Endothelial cell of umbilical vein (primary cell): ENCODE measurements at regions not wholly inside any gene's neighbourhood (a gene's known extent, or its start where the extent isn't known, plus 50 kb on each side); places are given as distances from the start of the nearest gene placed in this dataset.

Source experiments
- BruUV-seq: library from RNA; stranded (reverse); fragments of 400-500 nt; replicated peaks from 2 replicates; lab custom pipeline; 2021; lab: Mats Ljungman, UMichigan
- CTCF ChIA-PET: fragments of 300-600, 350-600 bp; sonication (Branson Sonifier 250); formaldehyde crosslinking; loops from one replicate; lab custom pipeline; 2021; ENCODE audit warnings: antibody characterized with exemption, inconsistent platforms; lab: Charles Lee
- POLR2A ChIA-PET: fragments of 300-600, 350-600 bp; sonication (Branson Sonifier 250); formaldehyde crosslinking; loops from one replicate; lab custom pipeline; 2021; ENCODE audit warnings: antibody characterized with exemption, inconsistent platforms; lab: Charles Lee
- DNase-seq: peaks from one replicate; pipeline ENCODE4 v3.0.0-alpha.2; 2011; ENCODE audit warnings: low read depth, low spot score
- FAIRE-seq: peaks from 2 replicates; lab custom pipeline; 2011; peaks lifted over from hg19 to GRCh38; lab: Jason Lieb, UNC
- H2AFZ ChIP-seq: 2 replicates; pipeline ENCODE4 v1.6.0; 2012; ENCODE audit warnings: low read depth, low read length, control low read depth, inconsistent platforms
- H3K27ac ChIP-seq: 2 replicates; pipeline ENCODE4 v1.5.1; 2011; ENCODE audit warnings: low read depth, mild to moderate bottlenecking, control low read depth, low read length, moderate library complexity; ENCODE audit not compliant: insufficient read depth
- H3K27me3 ChIP-seq, 2 experiments: 2 replicates each; pipeline versions ENCODE4 v1.6.0 to v1.6.1; 2011; ENCODE audit warnings: low read length in 2 of 2, mixed read lengths in 1 of 2; ENCODE audit not compliant: control insufficient read depth in 2 of 2, insufficient read depth in 2 of 2
- H3K36me3 ChIP-seq, 2 experiments: 2 replicates in 1 of 2; 3 replicates in 1 of 2; pipeline ENCODE4 v1.5.1; 2011; ENCODE audit warnings: low read length in 2 of 2, mild to moderate bottlenecking in 1 of 2, moderate library complexity in 1 of 2; ENCODE audit not compliant: control insufficient read depth in 2 of 2, insufficient read depth in 2 of 2; ENCODE audit errors: extremely low read depth in 1 of 2
- H3K4me1 ChIP-seq: 3 replicates; pipeline ENCODE4 v1.5.1; 2011; ENCODE audit warnings: mild to moderate bottlenecking, low read length; ENCODE audit not compliant: control insufficient read depth, insufficient read depth; ENCODE audit errors: extremely low read depth
- H3K4me2 ChIP-seq: 2 replicates; pipeline ENCODE4 v1.6.1; 2011; ENCODE audit warnings: low read length, control low read depth, mixed read lengths; ENCODE audit not compliant: insufficient read depth
- H3K4me3 ChIP-seq, 3 experiments: fragments of 200-600 bp in 1 of 3; sonication (generic), shearing (Covaris generic) in 1 of 3; replicated peaks in 1 of 3; 2 replicates each; pipeline ENCODE4 v1.5.1; 2011 to 2016; ENCODE audit warnings: control low read depth in 3 of 3, low read length in 3 of 3, mild to moderate bottlenecking in 2 of 3, inconsistent platforms in 1 of 3, low read depth in 1 of 3, moderate library complexity in 1 of 3; ENCODE audit not compliant: insufficient read depth in 1 of 3
- H3K79me2 ChIP-seq: 2 replicates; pipeline ENCODE4 v1.6.0; 2012; ENCODE audit warnings: low read length, inconsistent platforms; ENCODE audit not compliant: control insufficient read depth, insufficient read depth
- H3K9ac ChIP-seq: replicated peaks from 2 replicates; pipeline ENCODE3; 2011; ENCODE audit warnings: low read length, control low read depth; ENCODE audit not compliant: insufficient read depth; ENCODE audit errors: extremely low read depth
- H3K9me1 ChIP-seq: replicated peaks from 3 replicates; pipeline ENCODE4 v1.6.0; 2011; ENCODE audit warnings: mild to moderate bottlenecking, low read length; ENCODE audit not compliant: control insufficient read depth, insufficient read depth; ENCODE audit errors: extremely low read depth
- H3K9me3 ChIP-seq: replicated peaks from 2 replicates; pipeline ENCODE4 v1.5.1; 2012; ENCODE audit warnings: low read length, inconsistent platforms; ENCODE audit not compliant: control insufficient read depth, insufficient read depth
- H4K20me1 ChIP-seq: replicated peaks from 2 replicates; pipeline ENCODE3; 2011; ENCODE audit warnings: mild to moderate bottlenecking, low read length; ENCODE audit not compliant: control insufficient read depth, insufficient read depth; ENCODE audit errors: extremely low read depth
- CTCF ChIP-seq, 2 donors: IDR thresholded peaks; 1 replicate in 1 of 2; 2 replicates in 1 of 2; pipeline ENCODE4 v1.5.1; 2011; ENCODE audit warnings: low read length in 2 of 2, mild to moderate bottlenecking in 2 of 2, moderate library complexity in 2 of 2, control low read depth in 1 of 2, inconsistent platforms in 1 of 2, low read depth in 1 of 2; ENCODE audit not compliant: insufficient read depth in 1 of 2; ENCODE audit errors: extremely low read depth in 1 of 2
- EZH2 ChIP-seq: IDR thresholded peaks from 2 replicates; pipeline ENCODE4 v1.6.1; 2012; ENCODE audit warnings: borderline replicate concordance, low read depth, mild to moderate bottlenecking, moderate library complexity, low read length, inconsistent platforms; ENCODE audit not compliant: severe bottlenecking
- FOS ChIP-seq: IDR thresholded peaks from 2 replicates; pipeline ENCODE4 v1.6.1; 2011; ENCODE audit warnings: mild to moderate bottlenecking, low read length, moderate library complexity, borderline replicate concordance; ENCODE audit not compliant: insufficient read depth
- GATA2 ChIP-seq: IDR thresholded peaks from 2 replicates; pipeline ENCODE4 v1.7.0; 2011; ENCODE audit warnings: low read depth, mild to moderate bottlenecking, moderate library complexity, mixed read lengths, low read length; ENCODE audit not compliant: insufficient read length, insufficient read depth
- JUN ChIP-seq: IDR thresholded peaks from 2 replicates; pipeline ENCODE4 v1.6.1; 2011; ENCODE audit warnings: borderline replicate concordance, low read depth; ENCODE audit not compliant: insufficient read length, insufficient read depth
- MAX ChIP-seq: IDR thresholded peaks from 2 replicates; pipeline ENCODE4 v1.6.1; 2011; ENCODE audit not compliant: insufficient read depth, insufficient read length
- MYC ChIP-seq: IDR thresholded peaks from one replicate; pipeline ENCODE4 v1.6.1; 2011; ENCODE audit warnings: mild to moderate bottlenecking, low read depth, low read length
- POLR2AphosphoS5 ChIP-seq: IDR thresholded peaks from 2 replicates; pipeline ENCODE4 v1.6.1; 2012; ENCODE audit warnings: low read depth, mild to moderate bottlenecking, control low read depth, low read length, moderate library complexity; ENCODE audit not compliant: insufficient read depth
- dilution Hi-C: fragments of 300-500 bp; cut with MboI; formaldehyde crosslinking; loops from one replicate; pipeline ENCODE4 v1.15.0; 2019; ENCODE audit warnings: low sequenced_read_pairs; ENCODE audit not compliant: extremely low pct_ligation_motif_present
- intact Hi-C: fragments of 100-400 bp; cut with micrococcal nuclease; formaldehyde crosslinking; loops from one replicate; pipeline ENCODE4 v1.10.0; 2022

- no peak overlapping the region for H3K9ac ChIP-seq
- DNase-seq (no peak), FAIRE-seq (no peak)
- no peaks in the 10 kb centered on the region for H3K79me2 ChIP-seq
- no TSS peak for BruUV-seq
- TF ChIP-seq MAX (no peak), FOS (no peak)
- no peaks in the 10 kb centered on the region for H3K4me1 ChIP-seq
- no peaks in the 10 kb centered on the region for H3K27me3 ChIP-seq
- H2AFZ ChIP-seq, result no peak overlapping the region
- ChIA-PET CTCF (interaction anchor here (0.7 kb wide), 1 partner anchor 223 kb away, joined by 4 read pairs; no protein-coding TSS in a partner anchor), POLR2A (no interaction called here)
- H3K27ac ChIP-seq, result no peak overlapping the region
- no peaks in the 10 kb centered on the region for H3K9me3 ChIP-seq
- H3K9me1 ChIP-seq, result no peaks in the 10 kb centered on the region
- dilution Hi-C loops (no loop called here), intact Hi-C loops (no loop called here)
- H3K4me2 ChIP-seq, result no peak overlapping the region
- no peak overlapping the region for H3K4me3 ChIP-seq
- H3K36me3 ChIP-seq, result no peaks in the 10 kb centered on the region
- H4K20me1 ChIP-seq, result no peaks in the 10 kb centered on the region
Observed at GRCh38 chr2:118269408-118270051, 181.3 kb downstream of the INSIG2 start.

- DNase-seq (no peak), FAIRE-seq (no peak)
- H3K9me1 ChIP-seq, result no peaks in the 10 kb centered on the region
- no peaks in the 10 kb centered on the region for H3K27me3 ChIP-seq
- H2AFZ ChIP-seq, result no peak overlapping the region
- H3K4me3 ChIP-seq, result no peak overlapping the region
- intact Hi-C loops, result no loop called here
- H3K4me2 ChIP-seq, result no peak overlapping the region
- no peak overlapping the region for H3K9ac ChIP-seq
- dilution Hi-C loops, result no loop called here
- no peaks in the 10 kb centered on the region for H3K36me3 ChIP-seq
- H3K79me2 ChIP-seq, result no peaks in the 10 kb centered on the region
- no peaks in the 10 kb centered on the region for H4K20me1 ChIP-seq
- H3K4me1 ChIP-seq, result no peaks in the 10 kb centered on the region
- H3K27ac ChIP-seq, result no peak overlapping the region
- no peak for TF ChIP-seq POLR2AphosphoS5
- no peak for TF ChIP-seq JUN
- no peak for TF ChIP-seq GATA2
- TF ChIP-seq MYC, result no peak
- TF ChIP-seq CTCF (IDR thresholded peaks at IDR 0.05; ENCODE audit: extremely low read depth in 1 of 2, insufficient read depth in 1 of 2, low read depth in 1 of 2, low read length in 2 of 2), result no peak
- no peak for TF ChIP-seq EZH2
- TF ChIP-seq MAX, result no peak
- no peaks in the 10 kb centered on the region for H3K9me3 ChIP-seq
- CTCF ChIA-PET, result no interaction called here
- POLR2A ChIA-PET, result no interaction called here
- BruUV-seq, result no TSS peak
Observed at GRCh38 chr2:118268268-118268667, 180.0 kb downstream of the INSIG2 start.
